Endothelial cell (in vitro differentiated cells): ENCODE measurements at regions not wholly inside any gene's neighbourhood (a gene's known extent, or its start where the extent isn't known, plus 50 kb on each side); places are given as distances from the start of the nearest gene placed in this dataset.

Source experiments
- DNase-seq: peaks from one replicate; pipeline ENCODE4 v3.0.0; 2021; ENCODE audit warnings: low spot score
- H3K27ac Mint-ChIP-seq: one replicate; pipeline ENCODE4 v1.8.0; 2021; ENCODE audit warnings: mixed read lengths, inconsistent platforms; ENCODE audit not compliant: unreplicated experiment
- H3K27me3 Mint-ChIP-seq: one replicate; pipeline ENCODE4 v1.8.0; 2021; ENCODE audit warnings: mild to moderate bottlenecking, moderate library complexity, mixed read lengths, inconsistent platforms; ENCODE audit not compliant: unreplicated experiment
- H3K36me3 Mint-ChIP-seq: one replicate; pipeline ENCODE4 v1.8.0; 2021; ENCODE audit warnings: mild to moderate bottlenecking, low read depth, mixed read lengths, inconsistent platforms; ENCODE audit not compliant: unreplicated experiment
- H3K4me1 Mint-ChIP-seq: one replicate; pipeline ENCODE4 v1.8.0; 2021; ENCODE audit warnings: mild to moderate bottlenecking, mixed read lengths, inconsistent platforms; ENCODE audit not compliant: unreplicated experiment
- H3K4me3 Mint-ChIP-seq: one replicate; pipeline ENCODE4 v1.8.0; 2021; ENCODE audit warnings: mild to moderate bottlenecking, mixed read lengths, inconsistent platforms; ENCODE audit not compliant: unreplicated experiment
- H3K9me3 Mint-ChIP-seq: one replicate; pipeline ENCODE4 v1.8.0; 2021; ENCODE audit warnings: mixed read lengths, inconsistent platforms; ENCODE audit not compliant: unreplicated experiment
- TF ChIP-seq, protein P1 (sequence below): fragments of 200-600 bp; sonication (generic); IDR thresholded peaks from one replicate; pipeline ENCODE4 v1.5.0; 2021; ENCODE audit warnings: antibody characterized with exemption; ENCODE audit not compliant: unreplicated experiment

DNA sequence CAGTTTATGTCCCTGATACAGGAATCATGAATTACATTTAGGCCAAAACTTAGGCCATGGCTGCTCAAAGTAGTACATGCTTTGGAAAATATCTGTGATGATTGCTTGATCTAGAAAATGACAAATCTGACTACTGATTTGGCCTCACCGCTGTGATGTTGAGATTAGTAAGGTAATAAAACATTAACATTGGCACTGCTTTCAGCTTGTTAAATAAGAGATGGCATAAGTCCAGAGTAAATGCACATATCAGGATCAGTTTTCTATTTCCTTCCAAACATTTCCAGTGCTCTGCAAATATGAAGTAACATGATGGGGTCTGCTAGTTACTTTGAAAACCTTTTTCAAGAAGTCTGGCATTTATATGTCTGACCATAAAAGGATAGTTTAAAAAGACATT, 687.3 kb upstream of the ACTRT1 start:
- Mint-ChIP-seq H3K4me3 (no peak overlapping the region), H3K9me3 (no peaks in the 10 kb centered on the region), H3K4me1 (no peaks in the 10 kb centered on the region), H3K36me3 (no peaks in the 10 kb centered on the region), H3K27me3 (no peaks in the 10 kb centered on the region), H3K27ac (no peak overlapping the region)
- no peak for DNase-seq
- TF ChIP-seq, protein P1, sequence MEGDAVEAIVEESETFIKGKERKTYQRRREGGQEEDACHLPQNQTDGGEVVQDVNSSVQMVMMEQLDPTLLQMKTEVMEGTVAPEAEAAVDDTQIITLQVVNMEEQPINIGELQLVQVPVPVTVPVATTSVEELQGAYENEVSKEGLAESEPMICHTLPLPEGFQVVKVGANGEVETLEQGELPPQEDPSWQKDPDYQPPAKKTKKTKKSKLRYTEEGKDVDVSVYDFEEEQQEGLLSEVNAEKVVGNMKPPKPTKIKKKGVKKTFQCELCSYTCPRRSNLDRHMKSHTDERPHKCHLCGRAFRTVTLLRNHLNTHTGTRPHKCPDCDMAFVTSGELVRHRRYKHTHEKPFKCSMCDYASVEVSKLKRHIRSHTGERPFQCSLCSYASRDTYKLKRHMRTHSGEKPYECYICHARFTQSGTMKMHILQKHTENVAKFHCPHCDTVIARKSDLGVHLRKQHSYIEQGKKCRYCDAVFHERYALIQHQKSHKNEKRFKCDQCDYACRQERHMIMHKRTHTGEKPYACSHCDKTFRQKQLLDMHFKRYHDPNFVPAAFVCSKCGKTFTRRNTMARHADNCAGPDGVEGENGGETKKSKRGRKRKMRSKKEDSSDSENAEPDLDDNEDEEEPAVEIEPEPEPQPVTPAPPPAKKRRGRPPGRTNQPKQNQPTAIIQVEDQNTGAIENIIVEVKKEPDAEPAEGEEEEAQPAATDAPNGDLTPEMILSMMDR, result no peak

DNA sequence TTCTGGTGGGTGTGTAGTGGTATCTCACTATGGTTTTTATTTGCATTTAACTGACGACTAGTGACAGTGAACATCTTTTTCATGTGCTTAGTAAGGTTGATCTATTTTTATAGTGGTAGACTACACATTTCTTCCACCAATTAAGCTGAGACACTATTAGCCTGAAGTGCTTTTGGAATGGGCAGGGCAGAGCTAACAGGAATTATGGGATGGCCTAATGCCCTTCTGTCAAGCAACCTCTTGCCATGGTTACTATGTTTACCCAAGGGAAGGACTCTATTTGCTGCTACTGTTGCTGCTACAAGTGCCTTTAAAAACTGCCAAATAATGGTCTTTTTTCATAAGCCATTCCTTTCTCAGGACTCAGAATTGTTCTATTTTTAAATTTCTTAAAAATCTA, 676.7 kb upstream of the ACTRT1 start:
- no peak for DNase-seq
- H3K9me3 Mint-ChIP-seq, result no peaks in the 10 kb centered on the region
- TF ChIP-seq, protein P1, result no peak

DNA sequence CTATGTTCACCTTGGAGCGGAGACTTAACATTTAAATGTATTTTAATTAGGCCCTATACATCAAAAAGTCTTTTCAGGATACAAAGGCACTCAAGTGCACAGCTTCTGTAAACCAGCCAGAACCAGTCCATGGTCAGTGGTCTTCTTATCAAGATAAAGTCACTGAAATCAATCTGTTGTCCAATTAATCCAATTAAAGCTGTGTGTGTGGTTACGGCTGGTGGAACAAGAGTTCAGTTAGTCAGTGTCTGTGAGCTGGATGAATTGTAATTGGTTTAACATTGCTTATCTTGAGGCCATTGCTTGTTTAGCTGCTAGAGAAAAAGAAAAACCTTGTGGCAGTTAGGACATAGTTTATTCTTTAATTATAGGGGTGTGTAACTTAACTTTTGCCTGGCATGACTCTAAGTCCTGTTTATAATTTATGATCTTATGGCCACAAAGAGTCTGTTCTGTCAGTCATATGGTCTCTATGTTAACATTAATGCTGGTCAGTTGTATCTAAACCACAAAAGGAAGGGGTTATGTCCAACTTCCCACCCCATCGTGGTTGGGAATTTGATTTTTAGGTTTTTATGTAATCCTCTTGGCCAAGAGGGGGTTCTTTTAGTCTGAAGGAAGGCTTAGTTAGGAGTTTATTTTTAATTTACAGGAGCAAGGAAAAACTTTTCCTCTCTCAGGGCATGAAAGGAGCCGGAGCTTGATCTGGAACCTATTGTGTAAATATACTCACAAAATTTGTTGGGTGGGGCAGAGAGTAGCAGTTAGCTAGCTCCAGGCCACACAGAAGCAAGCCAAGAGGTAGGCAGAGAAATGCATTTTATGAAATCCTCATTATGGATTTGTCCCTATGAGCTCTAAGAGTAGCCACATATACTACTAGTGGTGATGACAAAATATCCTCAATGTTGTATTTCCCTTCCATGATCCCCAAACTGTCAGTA, 665.7 kb upstream of the ACTRT1 start:
- TF ChIP-seq, protein P1, result no peak
- Mint-ChIP-seq H3K4me3 (no peak overlapping the region), H3K27ac (no peak overlapping the region), H3K36me3 (no peaks in the 10 kb centered on the region), H3K27me3 (peaks cover 1% of the 10 kb centered on the region), H3K4me1 (no peaks in the 10 kb centered on the region), H3K9me3 (no peaks in the 10 kb centered on the region)
- no peak for DNase-seq

More for the DNA sequence above, 676.7 kb upstream of the ACTRT1 start:
- Mint-ChIP-seq H3K27ac (no peak overlapping the region), H3K27me3 (peaks cover 2% of the 10 kb centered on the region), H3K36me3 (no peaks in the 10 kb centered on the region), H3K4me3 (no peak overlapping the region), H3K4me1 (no peaks in the 10 kb centered on the region)

DNA sequence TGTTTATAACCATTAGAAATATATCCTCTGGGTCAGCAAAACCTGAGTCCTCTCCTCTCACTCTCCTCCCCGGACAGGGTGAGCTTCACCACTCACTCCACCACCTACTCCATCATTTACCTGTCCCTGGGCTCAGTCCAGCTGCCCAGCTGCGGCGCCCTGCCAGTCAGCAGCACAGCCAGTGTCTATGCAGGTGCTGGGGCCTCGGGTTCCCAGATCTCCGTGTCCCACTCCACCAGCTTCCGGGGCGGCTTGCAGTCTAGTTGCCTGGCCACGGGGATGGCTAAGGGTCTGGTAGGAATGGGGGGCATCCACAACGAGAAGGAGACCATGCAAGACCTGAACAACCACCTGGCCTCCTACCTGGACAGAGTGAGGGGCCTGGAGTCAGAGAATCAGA, 662.2 kb upstream of the ACTRT1 start:
- no peak for DNase-seq
- Mint-ChIP-seq H3K4me3 (no peak overlapping the region), H3K27me3 (peaks cover 1% of the 10 kb centered on the region), H3K4me1 (no peaks in the 10 kb centered on the region), H3K36me3 (no peaks in the 10 kb centered on the region), H3K9me3 (no peaks in the 10 kb centered on the region), H3K27ac (no peak overlapping the region)
- TF ChIP-seq, protein P1, result no peak

DNA sequence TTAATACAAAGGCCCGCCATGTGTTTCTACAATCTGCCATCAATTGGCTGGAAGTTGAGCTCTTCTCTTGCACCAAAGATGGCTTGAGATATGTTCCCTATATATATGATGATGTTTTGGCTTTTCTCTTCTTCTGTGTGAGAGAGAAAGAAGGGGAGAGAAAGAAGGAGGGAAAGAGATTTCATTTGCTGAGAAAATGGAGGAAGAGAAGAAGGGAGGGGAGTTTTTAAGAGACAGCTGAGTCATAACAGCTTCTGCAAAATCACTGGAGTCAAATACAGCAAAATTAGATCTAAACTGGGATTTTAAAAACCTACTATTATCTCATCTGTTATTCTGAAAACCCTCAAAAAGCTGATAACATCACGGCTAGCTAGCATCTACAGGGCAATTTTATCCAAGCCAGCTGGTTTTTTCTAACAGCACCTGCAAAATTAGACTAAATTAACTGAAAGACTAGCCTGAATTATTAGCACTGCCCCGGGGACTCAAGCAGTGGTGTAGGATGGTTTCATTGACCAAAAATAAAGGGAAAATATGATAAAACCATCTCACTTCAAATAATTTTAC, 647.6 kb upstream of the ACTRT1 start:
- Mint-ChIP-seq H3K27ac (no peak overlapping the region), H3K4me3 (no peak overlapping the region), H3K36me3 (no peaks in the 10 kb centered on the region), H3K9me3 (no peaks in the 10 kb centered on the region), H3K27me3 (no peaks in the 10 kb centered on the region), H3K4me1 (no peaks in the 10 kb centered on the region)
- TF ChIP-seq, protein P1, result no peak
- DNase-seq, result no peak
